Panc1 (cell line): ENCODE measurements at regions not wholly inside any gene's neighbourhood (a gene's known extent, or its start where the extent isn't known, plus 50 kb on each side); places are given as distances from the start of the nearest gene placed in this dataset.

ENCODE experiments used
- ATAC-seq: fragments of 200-7000 bp; cut with Tn5 transposase; 2 replicates; pipeline ENCODE4 v1.9.1; 2020; ENCODE audit warnings: mild to moderate bottlenecking, moderate library complexity
- BruUV-seq: library from RNA; stranded (reverse); fragments of 400-500 nt; replicated peaks from 2 replicates; lab custom pipeline; 2021; lab: Mats Ljungman, UMichigan
- CTCF ChIA-PET: fragments of 300-600 bp; sonication (Branson Sonifier 250); formaldehyde crosslinking; loops from one replicate; lab custom pipeline; 2022; ENCODE audit warnings: antibody characterized with exemption; lab: Charles Lee
- POLR2A ChIA-PET: fragments of 300-600 bp; sonication (Branson Sonifier 250); formaldehyde crosslinking; loops from one replicate; lab custom pipeline; 2022; ENCODE audit warnings: antibody characterized with exemption; lab: Charles Lee
- DNase-seq: peaks from one replicate; pipeline ENCODE4 v3.0.0-alpha.2; 2010; ENCODE audit warnings: low read depth, low spot score
- H3K27ac ChIP-seq: 2 replicates; pipeline ENCODE4 v1.5.1; 2011; ENCODE audit warnings: mild to moderate bottlenecking, low read length, inconsistent platforms
- H3K27me3 ChIP-seq: fragments of 200-500 bp; sonication (Bioruptor generic); 2 replicates; pipeline ENCODE4 v1.6.0; 2014; ENCODE audit warnings: low read length, inconsistent platforms; ENCODE audit not compliant: control insufficient read depth, insufficient read depth
- H3K36me3 ChIP-seq: fragments of 200-500 bp; sonication (Bioruptor generic); 2 replicates; pipeline ENCODE4 v1.5.1; 2014; ENCODE audit warnings: inconsistent platforms, mild to moderate bottlenecking, low read length, moderate library complexity; ENCODE audit not compliant: control insufficient read depth, insufficient read depth
- H3K4me1 ChIP-seq: 2 replicates; pipeline ENCODE4 v1.5.1; 2011; ENCODE audit warnings: inconsistent platforms, mild to moderate bottlenecking, low read length, moderate library complexity; ENCODE audit not compliant: control insufficient read depth, insufficient read depth
- H3K4me3 ChIP-seq, 2 experiments: 2 replicates each; pipeline ENCODE4 v1.5.1; 2011 to 2012; ENCODE audit warnings: low read depth in 2 of 2, low read length in 2 of 2, mild to moderate bottlenecking in 2 of 2, inconsistent platforms in 1 of 2, moderate library complexity in 1 of 2
- H3K9me3 ChIP-seq: fragments of 200-500 bp; sonication (Bioruptor generic); 2 replicates; pipeline ENCODE4 v1.5.1; 2014; ENCODE audit warnings: low read depth, mild to moderate bottlenecking, inconsistent platforms, low read length, moderate library complexity; ENCODE audit not compliant: control insufficient read depth, insufficient read depth
- POLR2AphosphoS5 ChIP-seq: IDR thresholded peaks from 2 replicates; pipeline ENCODE4 v1.6.1; 2012; ENCODE audit warnings: mild to moderate bottlenecking, low read depth, low read length, moderate library complexity
- SIN3A ChIP-seq: IDR thresholded peaks from 2 replicates; pipeline ENCODE4 v1.6.1; 2012; ENCODE audit warnings: low read depth, mild to moderate bottlenecking, low read length, moderate library complexity, borderline replicate concordance; ENCODE audit not compliant: insufficient read depth
- TCF7L2 ChIP-seq: IDR thresholded peaks from 2 replicates; pipeline ENCODE4 v1.6.1; 2011; ENCODE audit warnings: mild to moderate bottlenecking, low read depth, low read length, inconsistent platforms
- in situ Hi-C: cut with HindIII; loops from 2 replicates; pipeline ENCODE4 v1.10.0; 2016; ENCODE audit warnings: low sequenced_read_pairs, low pct_unique_long_range_greater_than_20kb
- intact Hi-C: fragments of 100-400 bp; cut with micrococcal nuclease; formaldehyde crosslinking; loops from one replicate; pipeline ENCODE4 v1.10.0; 2022; ENCODE audit not compliant: unreplicated experiment
- TF ChIP-seq, protein P1 (sequence below): fragments of 450-650 bp; IDR thresholded peaks from 2 replicates; pipeline ENCODE4 v1.5.1; 2017; ENCODE audit warnings: mild to moderate bottlenecking
- TF ChIP-seq, protein P2 (sequence below), 2 experiments: IDR thresholded peaks; 2 replicates each; pipeline ENCODE4 v1.6.1; 2011 to 2012; ENCODE audit warnings: low read depth in 2 of 2, control low read depth in 1 of 2, low read length in 1 of 2, mild to moderate bottlenecking in 1 of 2, moderate library complexity in 1 of 2; ENCODE audit not compliant: insufficient read depth in 1 of 2

GRCh38 chr5:53378590-53379247 lies 101.7 kb upstream of the FST start:
- ATAC-seq (no peak), DNase-seq (no peak)
- BruUV-seq: no TSS peak
- TF ChIP-seq POLR2AphosphoS5 (no peak), SIN3A (no peak), TCF7L2 (no peak)
- TF ChIP-seq, protein P1, sequence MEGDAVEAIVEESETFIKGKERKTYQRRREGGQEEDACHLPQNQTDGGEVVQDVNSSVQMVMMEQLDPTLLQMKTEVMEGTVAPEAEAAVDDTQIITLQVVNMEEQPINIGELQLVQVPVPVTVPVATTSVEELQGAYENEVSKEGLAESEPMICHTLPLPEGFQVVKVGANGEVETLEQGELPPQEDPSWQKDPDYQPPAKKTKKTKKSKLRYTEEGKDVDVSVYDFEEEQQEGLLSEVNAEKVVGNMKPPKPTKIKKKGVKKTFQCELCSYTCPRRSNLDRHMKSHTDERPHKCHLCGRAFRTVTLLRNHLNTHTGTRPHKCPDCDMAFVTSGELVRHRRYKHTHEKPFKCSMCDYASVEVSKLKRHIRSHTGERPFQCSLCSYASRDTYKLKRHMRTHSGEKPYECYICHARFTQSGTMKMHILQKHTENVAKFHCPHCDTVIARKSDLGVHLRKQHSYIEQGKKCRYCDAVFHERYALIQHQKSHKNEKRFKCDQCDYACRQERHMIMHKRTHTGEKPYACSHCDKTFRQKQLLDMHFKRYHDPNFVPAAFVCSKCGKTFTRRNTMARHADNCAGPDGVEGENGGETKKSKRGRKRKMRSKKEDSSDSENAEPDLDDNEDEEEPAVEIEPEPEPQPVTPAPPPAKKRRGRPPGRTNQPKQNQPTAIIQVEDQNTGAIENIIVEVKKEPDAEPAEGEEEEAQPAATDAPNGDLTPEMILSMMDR: no peak
- TF ChIP-seq, protein P2, sequence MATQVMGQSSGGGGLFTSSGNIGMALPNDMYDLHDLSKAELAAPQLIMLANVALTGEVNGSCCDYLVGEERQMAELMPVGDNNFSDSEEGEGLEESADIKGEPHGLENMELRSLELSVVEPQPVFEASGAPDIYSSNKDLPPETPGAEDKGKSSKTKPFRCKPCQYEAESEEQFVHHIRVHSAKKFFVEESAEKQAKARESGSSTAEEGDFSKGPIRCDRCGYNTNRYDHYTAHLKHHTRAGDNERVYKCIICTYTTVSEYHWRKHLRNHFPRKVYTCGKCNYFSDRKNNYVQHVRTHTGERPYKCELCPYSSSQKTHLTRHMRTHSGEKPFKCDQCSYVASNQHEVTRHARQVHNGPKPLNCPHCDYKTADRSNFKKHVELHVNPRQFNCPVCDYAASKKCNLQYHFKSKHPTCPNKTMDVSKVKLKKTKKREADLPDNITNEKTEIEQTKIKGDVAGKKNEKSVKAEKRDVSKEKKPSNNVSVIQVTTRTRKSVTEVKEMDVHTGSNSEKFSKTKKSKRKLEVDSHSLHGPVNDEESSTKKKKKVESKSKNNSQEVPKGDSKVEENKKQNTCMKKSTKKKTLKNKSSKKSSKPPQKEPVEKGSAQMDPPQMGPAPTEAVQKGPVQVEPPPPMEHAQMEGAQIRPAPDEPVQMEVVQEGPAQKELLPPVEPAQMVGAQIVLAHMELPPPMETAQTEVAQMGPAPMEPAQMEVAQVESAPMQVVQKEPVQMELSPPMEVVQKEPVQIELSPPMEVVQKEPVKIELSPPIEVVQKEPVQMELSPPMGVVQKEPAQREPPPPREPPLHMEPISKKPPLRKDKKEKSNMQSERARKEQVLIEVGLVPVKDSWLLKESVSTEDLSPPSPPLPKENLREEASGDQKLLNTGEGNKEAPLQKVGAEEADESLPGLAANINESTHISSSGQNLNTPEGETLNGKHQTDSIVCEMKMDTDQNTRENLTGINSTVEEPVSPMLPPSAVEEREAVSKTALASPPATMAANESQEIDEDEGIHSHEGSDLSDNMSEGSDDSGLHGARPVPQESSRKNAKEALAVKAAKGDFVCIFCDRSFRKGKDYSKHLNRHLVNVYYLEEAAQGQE (IDR thresholded peaks at IDR 0.05; ENCODE audit: insufficient read depth in 1 of 2, low read depth in 2 of 2, low read length in 1 of 2): no peak
- ChIA-PET CTCF (interaction anchor here (0.6 kb wide), 1 partner anchor 461 kb away, joined by 4 read pairs; no protein-coding TSS in a partner anchor), POLR2A (interaction anchor here (0.6 kb wide), 1 partner anchor 63 kb away, joined by 4 read pairs; no protein-coding TSS in a partner anchor)
- Histone ChIP-seq H3K27ac (no peak overlapping the region), H3K4me1 (no peaks in the 10 kb centered on the region), H3K9me3 (no peaks in the 10 kb centered on the region), H3K36me3 (no peaks in the 10 kb centered on the region), H3K27me3 (no peaks in the 10 kb centered on the region), H3K4me3 (no peak overlapping the region)
- intact Hi-C loops: no loop called here
- in situ Hi-C loops: no loop called here

DNA sequence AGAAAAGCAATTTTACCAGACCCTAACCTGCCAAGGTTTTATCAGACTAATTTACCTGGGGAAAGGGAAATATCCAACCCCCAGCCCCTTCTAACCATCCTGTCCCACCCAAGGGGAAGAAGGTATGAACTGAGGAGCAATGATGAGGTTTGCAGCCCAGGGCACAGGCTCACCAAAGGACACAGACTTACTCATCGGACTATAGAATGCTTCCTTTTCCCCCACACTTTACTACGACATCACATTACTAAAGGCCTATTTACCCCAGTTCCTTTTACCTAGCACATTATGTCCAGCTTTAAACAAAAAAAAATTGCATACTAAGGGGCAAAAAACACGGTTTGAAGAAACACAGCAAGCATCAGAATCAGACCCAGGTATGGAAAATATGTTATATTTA lies 94.1 kb upstream of the FST start:
- Histone ChIP-seq H3K36me3 (no peaks in the 10 kb centered on the region), H3K4me1 (no peaks in the 10 kb centered on the region), H3K27me3 (no peaks in the 10 kb centered on the region), H3K27ac (no peak overlapping the region), H3K4me3 (no peak overlapping the region), H3K9me3 (peaks cover 11% of the 10 kb centered on the region; the same call in 1 of the 2 replicates)
- ATAC-seq (no peak), DNase-seq (no peak)
- TF ChIP-seq SIN3A (no peak), POLR2AphosphoS5 (no peak), TCF7L2 (no peak)
- TF ChIP-seq, protein P2 (IDR thresholded peaks at IDR 0.05; ENCODE audit: insufficient read depth in 1 of 2, low read depth in 2 of 2, low read length in 1 of 2): no peak
- TF ChIP-seq, protein P1: no peak
- BruUV-seq: no TSS peak
- ChIA-PET CTCF (no interaction called here), POLR2A (no interaction called here)
- intact Hi-C loops: no loop called here
- in situ Hi-C loops: no loop called here
